Neural cell (in vitro differentiated cells): ENCODE measurements at regions not wholly inside any gene's neighbourhood (a gene's known extent, or its start where the extent isn't known, plus 50 kb on each side); places are given as distances from the start of the nearest gene placed in this dataset.

Experiments
- MXI1 ChIP-seq: fragments of 450-650 bp; conservative IDR thresholded peaks from 2 replicates; pipeline ENCODE4 v1.6.1; 2014; ENCODE audit warnings: antibody characterized with exemption, mild to moderate bottlenecking; ENCODE audit not compliant: poor library complexity, severe bottlenecking
- POLR2AphosphoS5 ChIP-seq: IDR thresholded peaks from 2 replicates; pipeline ENCODE4 v1.6.1; 2012
- TAF1 ChIP-seq: IDR thresholded peaks from 2 replicates; pipeline ENCODE4 v1.6.1; 2012; ENCODE audit warnings: low read depth
- TF ChIP-seq, protein P1 (sequence below): fragments of 450-650 bp; IDR thresholded peaks from 2 replicates; pipeline ENCODE4 v1.5.1; 2014; ENCODE audit warnings: antibody characterized with exemption, mild to moderate bottlenecking, moderate library complexity; ENCODE audit not compliant: poor library complexity, severe bottlenecking

DNA sequence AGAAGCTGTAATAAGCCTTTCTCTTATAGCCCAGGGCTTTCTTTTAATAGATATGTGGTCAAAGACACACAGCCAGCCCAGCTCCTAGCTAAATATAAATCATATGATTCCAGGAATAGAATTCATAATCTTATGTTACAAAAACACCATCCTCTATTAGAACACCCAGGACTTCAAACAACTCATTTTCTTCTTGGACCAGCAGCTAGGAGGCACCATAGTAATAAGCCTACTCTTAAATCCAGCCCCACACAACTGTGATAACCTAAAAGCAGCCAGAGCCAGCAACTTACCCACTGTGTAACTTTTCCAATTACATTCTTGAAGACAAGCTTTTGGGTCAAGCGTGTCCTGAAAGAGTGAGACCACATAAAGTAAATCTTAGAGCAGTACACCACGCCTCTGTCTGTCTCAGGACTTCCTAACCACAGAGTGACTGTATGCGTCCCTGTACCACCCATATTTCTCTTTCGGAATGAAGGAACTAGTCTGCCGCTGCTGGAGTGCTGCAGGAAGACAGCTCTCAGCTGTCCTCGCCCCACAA, 223.8 kb downstream of the TLE1 start:
- TF ChIP-seq POLR2AphosphoS5 = no peak
- TF ChIP-seq, protein P1, sequence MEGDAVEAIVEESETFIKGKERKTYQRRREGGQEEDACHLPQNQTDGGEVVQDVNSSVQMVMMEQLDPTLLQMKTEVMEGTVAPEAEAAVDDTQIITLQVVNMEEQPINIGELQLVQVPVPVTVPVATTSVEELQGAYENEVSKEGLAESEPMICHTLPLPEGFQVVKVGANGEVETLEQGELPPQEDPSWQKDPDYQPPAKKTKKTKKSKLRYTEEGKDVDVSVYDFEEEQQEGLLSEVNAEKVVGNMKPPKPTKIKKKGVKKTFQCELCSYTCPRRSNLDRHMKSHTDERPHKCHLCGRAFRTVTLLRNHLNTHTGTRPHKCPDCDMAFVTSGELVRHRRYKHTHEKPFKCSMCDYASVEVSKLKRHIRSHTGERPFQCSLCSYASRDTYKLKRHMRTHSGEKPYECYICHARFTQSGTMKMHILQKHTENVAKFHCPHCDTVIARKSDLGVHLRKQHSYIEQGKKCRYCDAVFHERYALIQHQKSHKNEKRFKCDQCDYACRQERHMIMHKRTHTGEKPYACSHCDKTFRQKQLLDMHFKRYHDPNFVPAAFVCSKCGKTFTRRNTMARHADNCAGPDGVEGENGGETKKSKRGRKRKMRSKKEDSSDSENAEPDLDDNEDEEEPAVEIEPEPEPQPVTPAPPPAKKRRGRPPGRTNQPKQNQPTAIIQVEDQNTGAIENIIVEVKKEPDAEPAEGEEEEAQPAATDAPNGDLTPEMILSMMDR = no peak
- no peak for TF ChIP-seq MXI1
- TF ChIP-seq TAF1 = no peak
